K562 (cell line): ENCODE measurements at regions not wholly inside any gene's neighbourhood (a gene's known extent, or its start where the extent isn't known, plus 50 kb on each side); places are given as distances from the start of the nearest gene placed in this dataset.

Source experiments
- ATAC-seq: fragments of 200-7000 bp; cut with Tn5 transposase; 3 replicates; pipeline ENCODE4 v1.9.1; 2020; ENCODE audit warnings: moderate library complexity
- BruUV-seq: library from RNA; stranded (reverse); fragments of 400-500 nt; replicated peaks from 2 replicates; lab custom pipeline; 2021; lab: Mats Ljungman, UMichigan
- CTCF ChIA-PET: fragments of 300-600 bp; formaldehyde crosslinking; extraction: SDS; loops from one replicate; lab custom pipeline; 2021; ENCODE audit warnings: low intra/inter-chr PET ratio; lab: Yijun Ruan, JAX
- POLR2A ChIA-PET: fragments of 300-600, 350-650 bp; sonication (Branson Sonifier 250); formaldehyde crosslinking; extraction: SDS; loops from one replicate; lab custom pipeline; 2021; ENCODE audit warnings: antibody characterized with exemption, inconsistent platforms; lab: Yijun Ruan, JAX
- DNase-seq, 4 experiments: peaks; one replicate each; pipeline versions ENCODE4 v3.0.0 to v3.0.0-alpha.2; 2011 to 2018; ENCODE audit warnings: low spot score in 3 of 4, mixed read lengths in 3 of 4; ENCODE audit errors: extremely low read depth in 1 of 4
- FAIRE-seq: peaks from 2 replicates; lab custom pipeline; 2011; peaks lifted over from hg19 to GRCh38; lab: Jason Lieb, UNC
- H2AFZ ChIP-seq: 2 replicates; pipeline ENCODE4 v1.6.0; 2011; ENCODE audit warnings: low read depth, low read length, control low read depth, inconsistent platforms
- H3K27ac ChIP-seq: fragments of 200-600 bp; 3 replicates; pipeline ENCODE4 v1.8.0; 2011; ENCODE audit warnings: low read depth, mild to moderate bottlenecking, control low read depth, inconsistent platforms, low read length, moderate library complexity, mixed read lengths; ENCODE audit errors: extremely low read depth
- H3K27me3 ChIP-seq, 2 experiments: fragments of 300-600 bp in 1 of 2; 2 replicates in 1 of 2; 3 replicates in 1 of 2; pipeline versions ENCODE4 v1.6.0 to v1.8.0; 2011; ENCODE audit warnings: inconsistent platforms in 2 of 2, low read length in 2 of 2, mild to moderate bottlenecking in 1 of 2, mixed read lengths in 1 of 2, moderate library complexity in 1 of 2; ENCODE audit not compliant: control insufficient read depth in 2 of 2, insufficient read depth in 2 of 2
- H3K36me3 ChIP-seq: fragments of 300-600 bp; 3 replicates; pipeline ENCODE4 v1.8.0; 2011; ENCODE audit warnings: mild to moderate bottlenecking, low read length, inconsistent platforms; ENCODE audit not compliant: control insufficient read depth, insufficient read depth
- H3K4me1 ChIP-seq, 2 experiments: fragments of 200-600 bp in 1 of 2; replicated peaks in 1 of 2; 2 replicates in 1 of 2; 3 replicates in 1 of 2; pipeline versions ENCODE4 v1.5.1 to v1.8.0; 2011; ENCODE audit warnings: inconsistent platforms in 2 of 2, low read length in 2 of 2, mild to moderate bottlenecking in 1 of 2, mixed read lengths in 1 of 2, moderate library complexity in 1 of 2; ENCODE audit not compliant: control insufficient read depth in 2 of 2, insufficient read depth in 2 of 2
- H3K4me2 ChIP-seq: 2 replicates; pipeline ENCODE4 v1.6.1; 2011; ENCODE audit warnings: low read length, control low read depth, inconsistent platforms, mixed read lengths; ENCODE audit not compliant: insufficient read depth
- H3K4me3 ChIP-seq: fragments of 200-600 bp; sonication (generic), shearing (Covaris generic); 2 replicates; pipeline ENCODE4 v1.5.1; 2016; ENCODE audit warnings: control low read depth, inconsistent platforms
- H3K79me2 ChIP-seq: fragments of 200-600 bp; 3 replicates; pipeline ENCODE4 v1.8.0; 2011; ENCODE audit warnings: low read length, inconsistent platforms; ENCODE audit not compliant: control insufficient read depth, insufficient read depth
- H3K9ac ChIP-seq, 2 experiments: 2 replicates each; pipeline versions ENCODE4 v1.6.0 to v1.6.1; 2011; ENCODE audit warnings: low read depth in 2 of 2, low read length in 2 of 2, control low read depth in 1 of 2, inconsistent platforms in 1 of 2, mild to moderate bottlenecking in 1 of 2, mixed read lengths in 1 of 2; ENCODE audit not compliant: insufficient read depth in 1 of 2
- H3K9me1 ChIP-seq: one replicate; pipeline ENCODE4 v1.6.0; 2011; ENCODE audit warnings: inconsistent platforms, mild to moderate bottlenecking, low read length, moderate library complexity; ENCODE audit not compliant: control insufficient read depth, insufficient read depth
- H3K9me3 ChIP-seq: replicated peaks from 2 replicates; pipeline ENCODE4 v1.5.1; 2011; ENCODE audit warnings: low read depth, low read length, inconsistent platforms; ENCODE audit not compliant: control insufficient read depth, insufficient read depth
- H4K20me1 ChIP-seq: replicated peaks from 2 replicates; pipeline ENCODE4 v1.6.1; 2011; ENCODE audit warnings: low read length, inconsistent platforms, mixed read lengths; ENCODE audit not compliant: control insufficient read depth, insufficient read depth
- BACH1 ChIP-seq: fragments of 200-800 bp; sonication (Bioruptor generic); IDR thresholded peaks from 2 replicates; pipeline ENCODE4 v1.6.1; 2016; ENCODE audit warnings: missing genetic modification characterization, missing compliant biosample characterization
- TAF15 ChIP-seq: fragments of 200-400 bp; formaldehyde crosslinking; IDR thresholded peaks from 2 replicates; pipeline ENCODE4 v1.6.1; 2017; ENCODE audit warnings: mild to moderate bottlenecking, low read depth, low read length, moderate library complexity
- WGBS: fragments of 100-300 bp; shearing (Covaris generic); methylation state at CpG from one replicate; pipeline ENCODE4 v1.1.6; 2016; ENCODE audit warnings: low coverage, mixed read lengths; ENCODE audit not compliant: insufficient coverage; ENCODE audit errors: missing lambda C conversion rate; 5-methylcytosine and 5-hydroxymethylcytosine counted together
- in situ Hi-C: fragments of 300-500 bp; cut with MboI; formaldehyde crosslinking; loops from 4 replicates; pipeline ENCODE4 v1.15.0; 2018; ENCODE audit warnings: inconsistent platforms, mixed read lengths
- intact Hi-C: fragments of 100-400 bp; cut with micrococcal nuclease; formaldehyde crosslinking; loops from 2 replicates; pipeline ENCODE4 v1.14.2; 2022
- TF ChIP-seq, protein P1 (sequence below): fragments of 250-450 bp; sonication (Bioruptor Pico); IDR thresholded peaks from 2 replicates; pipeline ENCODE4 v1.5.1; 2021; ENCODE audit warnings: mild to moderate bottlenecking

DNA sequence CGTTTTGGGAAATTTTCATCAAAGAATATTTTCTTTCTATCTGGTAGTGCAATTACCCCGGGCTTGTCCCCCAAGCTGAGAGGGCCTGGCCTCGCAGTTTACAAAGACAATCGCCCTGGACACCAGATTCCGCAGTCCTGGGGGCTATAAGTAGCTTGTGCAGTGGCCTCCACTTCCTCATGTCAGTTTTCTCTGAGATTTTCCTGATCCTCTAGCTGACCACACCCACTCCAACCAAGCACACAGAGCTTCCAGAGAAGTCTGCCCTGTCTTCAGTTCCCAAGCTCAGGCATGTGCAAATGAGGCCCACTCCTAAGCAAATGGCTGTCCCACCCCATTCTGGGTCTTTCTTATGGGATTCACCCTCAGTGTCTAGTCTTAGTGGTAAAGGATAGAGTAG lies 245.3 kb downstream of the MAFB start:
- in situ Hi-C loops, result no loop called here
- no peak for DNase-seq

More for the DNA sequence above, 245.3 kb downstream of the MAFB start:
- H3K27ac ChIP-seq, result no peak overlapping the region
- H3K4me1 ChIP-seq, result no peaks in the 10 kb centered on the region; a peak in 1 of 5 replicates
- no peaks in the 10 kb centered on the region for H3K9me3 ChIP-seq
- no peaks in the 10 kb centered on the region for H3K79me2 ChIP-seq
- ChIA-PET POLR2A (interaction anchor here (0.8 kb wide), 1 partner anchor 10 kb away, joined by 4 read pairs; no protein-coding TSS in a partner anchor), CTCF (no interaction called here)
- H3K4me2 ChIP-seq, result no peak overlapping the region
- intact Hi-C loops, result no loop called here
- WGBS, result 0% methylated on average over 5 of the region's 5 CpGs
- no peak overlapping the region for H2AFZ ChIP-seq
- no peak for FAIRE-seq
- peaks cover 0 to 6% of the 10 kb centered on the region in 2 experiments; a peak in 1 of 5 replicates for H3K27me3 ChIP-seq
- BruUV-seq, result no TSS peak
- no peak overlapping the region for H3K9ac ChIP-seq
- H3K9me1 ChIP-seq, result no peaks in the 10 kb centered on the region
- H3K36me3 ChIP-seq, result no peaks in the 10 kb centered on the region
- H3K4me3 ChIP-seq, result no peak overlapping the region
- TF ChIP-seq BACH1 (tag) (no peak), TAF15 (no peak)
- TF ChIP-seq, protein P1, sequence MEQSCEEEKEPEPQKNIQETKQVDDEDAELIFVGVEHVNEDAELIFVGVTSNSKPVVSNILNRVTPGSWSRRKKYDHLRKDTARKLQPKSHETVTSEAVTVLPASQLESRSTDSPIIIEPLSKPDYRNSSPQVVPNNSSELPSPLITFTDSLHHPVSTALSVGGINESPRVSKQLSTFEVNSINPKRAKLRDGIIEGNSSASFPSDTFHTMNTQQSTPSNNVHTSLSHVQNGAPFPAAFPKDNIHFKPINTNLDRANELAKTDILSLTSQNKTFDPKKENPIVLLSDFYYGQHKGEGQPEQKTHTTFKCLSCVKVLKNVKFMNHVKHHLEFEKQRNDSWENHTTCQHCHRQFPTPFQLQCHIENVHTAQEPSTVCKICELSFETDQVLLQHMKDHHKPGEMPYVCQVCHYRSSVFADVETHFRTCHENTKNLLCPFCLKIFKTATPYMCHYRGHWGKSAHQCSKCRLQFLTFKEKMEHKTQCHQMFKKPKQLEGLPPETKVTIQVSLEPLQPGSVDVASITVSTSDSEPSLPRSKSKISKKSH (CRISPR knock-in tag), result no peak
- no peaks in the 10 kb centered on the region for H4K20me1 ChIP-seq
- no peak for ATAC-seq
